HepG2 (cell line): ENCODE measurements at regions not wholly inside any gene's neighbourhood (a gene's known extent, or its start where the extent isn't known, plus 50 kb on each side); places are given as distances from the start of the nearest gene placed in this dataset.

ENCODE experiments used
- ATF1 ChIP-seq: IDR thresholded peaks from 2 replicates; pipeline ENCODE4 v1.6.1; 2016; ENCODE audit warnings: mild to moderate bottlenecking, control low read depth
- CREB1 ChIP-seq, 2 experiments: fragments of 450-650 bp in 1 of 2; IDR thresholded peaks; 2 replicates each; pipeline ENCODE4 v1.6.1; 2016 to 2017; ENCODE audit warnings: control low read depth in 1 of 2, mild to moderate bottlenecking in 1 of 2, missing compliant biosample characterization in 1 of 2, missing genetic modification characterization in 1 of 2
- ERF ChIP-seq: IDR thresholded peaks from 2 replicates; pipeline ENCODE4 v1.6.1; 2018; ENCODE audit warnings: missing biosample characterization, missing genetic modification reagents
- NFYB ChIP-seq: sonication (generic); formaldehyde crosslinking; IDR thresholded peaks from 2 replicates; pipeline ENCODE4 v1.4.0; 2020; ENCODE audit warnings: missing genetic modification reagents
- SMC3 ChIP-seq: IDR thresholded peaks from 2 replicates; pipeline ENCODE4 v1.6.1; 2011; ENCODE audit warnings: low read length, improper control_type of control experiment

DNA sequence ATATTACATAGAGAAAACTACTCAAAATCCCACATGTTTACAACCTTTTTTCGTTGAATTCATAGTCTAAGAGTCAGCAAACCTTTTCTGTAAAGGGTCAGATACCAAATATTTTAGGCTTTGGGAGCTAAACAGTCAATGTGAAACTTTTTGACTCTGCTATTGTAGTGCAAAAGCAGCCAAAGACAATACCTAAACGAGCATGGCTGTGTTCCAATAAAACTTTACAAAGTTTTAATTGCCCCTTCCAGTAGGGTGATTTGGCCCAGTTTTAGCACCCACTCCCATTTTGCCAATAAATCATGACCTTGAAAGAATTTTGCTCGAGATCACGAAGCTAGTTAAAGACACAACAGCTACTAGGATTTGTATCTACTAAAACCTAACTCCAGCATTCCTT, 147.2 kb downstream of the ANKRD50 start:
- TF ChIP-seq ATF1 (CRISPR knock-in tag), result no peak
- TF ChIP-seq NFYB (CRISPR knock-in tag), result no peak
- TF ChIP-seq CREB1 (IDR thresholded peaks at IDR 0.05), result no peak
- TF ChIP-seq CREB1 (CRISPR knock-in tag; IDR thresholded peaks at IDR 0.05), result no peak
- TF ChIP-seq SMC3, result no peak
- TF ChIP-seq ERF (CRISPR knock-in tag), result no peak
